DND-41 (cell line): ENCODE measurements at regions not wholly inside any gene's neighbourhood (a gene's known extent, or its start where the extent isn't known, plus 50 kb on each side); places are given as distances from the start of the nearest gene placed in this dataset.

Source experiments
- ATAC-seq: fragments of 200-7000 bp; cut with Tn5 transposase; 3 replicates; pipeline ENCODE4 v1.9.1; 2021; ENCODE audit warnings: low read depth; ENCODE audit not compliant: insufficient read depth
- DNase-seq: peaks from one replicate; pipeline ENCODE4 v3.0.0-alpha.2; 2020
- H2AFZ ChIP-seq: 2 replicates; pipeline ENCODE4 v1.6.0; 2012; ENCODE audit warnings: low read depth, low read length
- H3K27ac ChIP-seq: 2 replicates; pipeline ENCODE4 v1.5.1; 2012; ENCODE audit warnings: low read length, inconsistent platforms
- H3K27me3 ChIP-seq: fragments of 200-600 bp; sonication (generic); 2 replicates; pipeline ENCODE4 v1.6.0; 2012; ENCODE audit warnings: low read length, mild to moderate bottlenecking, inconsistent platforms; ENCODE audit not compliant: insufficient read depth, poor library complexity
- H3K36me3 ChIP-seq: 2 replicates; pipeline ENCODE4 v1.5.1; 2012; ENCODE audit warnings: low read length, inconsistent platforms; ENCODE audit not compliant: insufficient read depth
- H3K4me1 ChIP-seq: 2 replicates; pipeline ENCODE4 v1.5.1; 2012; ENCODE audit warnings: mild to moderate bottlenecking, low read length; ENCODE audit not compliant: insufficient read depth
- H3K4me2 ChIP-seq: 2 replicates; pipeline ENCODE4 v1.6.0; 2012; ENCODE audit warnings: mild to moderate bottlenecking, moderate library complexity, low read length, inconsistent platforms; ENCODE audit not compliant: insufficient read depth
- H3K4me3 ChIP-seq, 2 experiments: fragments of 200-600 bp in 1 of 2; shearing (Covaris generic) in 1 of 2; 2 replicates each; pipeline ENCODE4 v1.5.1; 2012 to 2016; ENCODE audit warnings: inconsistent platforms in 2 of 2, low read length in 2 of 2, mild to moderate bottlenecking in 2 of 2, low read depth in 1 of 2, moderate library complexity in 1 of 2
- H3K79me2 ChIP-seq: 2 replicates; pipeline ENCODE4 v1.6.0; 2012; ENCODE audit warnings: low read length, inconsistent platforms; ENCODE audit not compliant: insufficient read depth
- H3K9ac ChIP-seq: 2 replicates; pipeline ENCODE4 v1.6.0; 2012; ENCODE audit warnings: low read depth, mild to moderate bottlenecking, inconsistent platforms, low read length, moderate library complexity
- H3K9me3 ChIP-seq: 2 replicates; pipeline ENCODE4 v1.5.1; 2012; ENCODE audit warnings: low read length, moderate library complexity, mild to moderate bottlenecking, inconsistent platforms; ENCODE audit not compliant: insufficient read depth, severe bottlenecking
- H4K20me1 ChIP-seq: 2 replicates; pipeline ENCODE4 v1.6.0; 2012; ENCODE audit warnings: low read length; ENCODE audit not compliant: insufficient read depth
- EZH2 ChIP-seq: IDR thresholded peaks from 3 replicates; pipeline ENCODE4 v1.6.1; 2012; ENCODE audit warnings: borderline replicate concordance, low read depth, mild to moderate bottlenecking, moderate library complexity, low read length, inconsistent platforms; ENCODE audit not compliant: severe bottlenecking
- TF ChIP-seq, protein P1 (sequence below): IDR thresholded peaks from 2 replicates; pipeline ENCODE4 v1.5.1; 2012; ENCODE audit warnings: borderline replicate concordance, low read length, moderate library complexity, mild to moderate bottlenecking; ENCODE audit not compliant: poor library complexity, severe bottlenecking; ENCODE audit errors: extremely low read depth

DNA sequence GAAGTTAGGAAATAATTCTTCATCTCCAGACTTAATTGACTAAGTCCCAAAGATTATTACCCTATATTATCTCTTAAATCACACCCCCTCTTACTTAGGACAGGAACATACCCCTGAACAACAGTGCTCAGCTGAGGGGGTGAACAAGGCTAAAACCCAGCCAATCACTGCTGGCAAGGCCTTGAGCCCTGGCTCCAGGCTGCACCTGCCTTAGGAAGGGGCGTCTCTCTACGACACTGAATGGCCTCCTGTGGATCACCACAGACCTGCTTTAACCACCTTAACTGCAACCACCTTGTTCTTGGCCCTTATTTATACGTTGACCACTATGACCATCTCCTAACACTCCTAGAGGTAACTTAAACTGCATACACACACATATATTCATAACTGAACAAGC, 267.4 kb upstream of the THBS1 start:
- no peak overlapping the region for H3K9ac ChIP-seq
- DNase-seq (no peak), ATAC-seq (no peak)
- no peak overlapping the region for H3K27ac ChIP-seq
- no peak overlapping the region for H3K4me2 ChIP-seq
- H2AFZ ChIP-seq = no peak overlapping the region
- no peak overlapping the region for H3K4me3 ChIP-seq
- no peaks in the 10 kb centered on the region for H4K20me1 ChIP-seq
- H3K79me2 ChIP-seq = no peaks in the 10 kb centered on the region
- no peaks in the 10 kb centered on the region for H3K4me1 ChIP-seq
- no peaks in the 10 kb centered on the region for H3K36me3 ChIP-seq
- no peaks in the 10 kb centered on the region for H3K9me3 ChIP-seq
- TF ChIP-seq EZH2 = no peak
- TF ChIP-seq, protein P1, sequence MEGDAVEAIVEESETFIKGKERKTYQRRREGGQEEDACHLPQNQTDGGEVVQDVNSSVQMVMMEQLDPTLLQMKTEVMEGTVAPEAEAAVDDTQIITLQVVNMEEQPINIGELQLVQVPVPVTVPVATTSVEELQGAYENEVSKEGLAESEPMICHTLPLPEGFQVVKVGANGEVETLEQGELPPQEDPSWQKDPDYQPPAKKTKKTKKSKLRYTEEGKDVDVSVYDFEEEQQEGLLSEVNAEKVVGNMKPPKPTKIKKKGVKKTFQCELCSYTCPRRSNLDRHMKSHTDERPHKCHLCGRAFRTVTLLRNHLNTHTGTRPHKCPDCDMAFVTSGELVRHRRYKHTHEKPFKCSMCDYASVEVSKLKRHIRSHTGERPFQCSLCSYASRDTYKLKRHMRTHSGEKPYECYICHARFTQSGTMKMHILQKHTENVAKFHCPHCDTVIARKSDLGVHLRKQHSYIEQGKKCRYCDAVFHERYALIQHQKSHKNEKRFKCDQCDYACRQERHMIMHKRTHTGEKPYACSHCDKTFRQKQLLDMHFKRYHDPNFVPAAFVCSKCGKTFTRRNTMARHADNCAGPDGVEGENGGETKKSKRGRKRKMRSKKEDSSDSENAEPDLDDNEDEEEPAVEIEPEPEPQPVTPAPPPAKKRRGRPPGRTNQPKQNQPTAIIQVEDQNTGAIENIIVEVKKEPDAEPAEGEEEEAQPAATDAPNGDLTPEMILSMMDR = no peak
- peaks cover 4% of the 10 kb centered on the region for H3K27me3 ChIP-seq

DNA sequence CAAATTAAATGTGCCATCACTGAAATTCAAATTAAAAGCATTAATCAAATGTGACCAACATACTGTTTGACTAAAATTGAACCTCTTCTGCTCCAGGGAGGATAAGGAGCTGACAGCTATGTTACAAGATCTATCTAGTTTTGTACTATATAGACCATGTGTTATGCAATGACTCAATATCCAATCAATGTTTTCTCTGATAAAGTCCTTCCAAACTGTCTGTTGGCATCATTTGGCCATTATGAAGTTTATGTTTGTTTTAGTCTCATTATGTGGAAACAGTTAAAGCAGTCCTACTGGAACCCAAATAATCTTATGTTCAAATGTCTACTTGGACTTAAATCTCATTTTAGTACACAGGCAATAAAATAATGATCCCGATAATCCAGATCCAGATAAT, 267.0 kb upstream of the THBS1 start:
- H3K4me1 ChIP-seq = no peaks in the 10 kb centered on the region
- H4K20me1 ChIP-seq = no peaks in the 10 kb centered on the region
- no peaks in the 10 kb centered on the region for H3K36me3 ChIP-seq
- no peak overlapping the region for H3K4me2 ChIP-seq
- no peak for DNase-seq
- H3K9me3 ChIP-seq = no peaks in the 10 kb centered on the region
- no peak overlapping the region for H3K9ac ChIP-seq
- no peak overlapping the region for H2AFZ ChIP-seq
- ATAC-seq = no peak
- TF ChIP-seq, protein P1 = no peak
- no peak for TF ChIP-seq EZH2
- no peak overlapping the region for H3K27ac ChIP-seq
- H3K4me3 ChIP-seq = no peak overlapping the region
- H3K27me3 ChIP-seq = peaks cover 7% of the 10 kb centered on the region
- no peaks in the 10 kb centered on the region for H3K79me2 ChIP-seq

DNA sequence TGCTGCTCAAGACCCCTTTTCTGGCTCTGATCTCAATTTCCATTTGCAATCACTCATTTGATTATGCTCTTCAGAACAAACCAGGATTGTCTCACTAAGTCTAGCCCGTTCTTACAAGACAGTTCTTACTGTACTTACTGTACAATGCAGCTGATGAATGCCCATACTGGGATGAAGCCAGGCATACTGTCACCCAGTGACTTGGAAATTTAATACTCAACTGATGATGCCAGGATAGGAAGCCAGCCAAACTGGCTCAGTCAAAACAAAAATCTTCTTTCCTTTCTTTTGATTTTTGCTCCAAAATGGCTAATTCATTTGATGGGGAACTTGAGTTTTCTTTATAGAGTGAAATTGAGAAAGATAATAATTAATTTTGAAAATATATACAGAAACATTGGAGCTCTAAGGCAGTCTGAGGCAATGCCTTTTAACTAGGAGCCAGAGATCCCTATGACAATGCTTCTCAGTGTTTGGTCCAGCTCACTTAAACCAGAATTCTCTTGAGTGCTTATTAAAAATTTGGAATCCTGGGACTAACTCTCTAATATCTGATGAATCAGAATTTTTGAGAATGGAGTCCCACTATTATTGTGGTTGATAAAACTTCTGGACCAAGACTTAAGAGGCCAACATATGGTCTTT, 265.6 kb upstream of the THBS1 start:
- Histone ChIP-seq H2AFZ (no peak overlapping the region), H3K4me1 (no peaks in the 10 kb centered on the region), H3K27me3 (peaks cover 4% of the 10 kb centered on the region), H3K4me2 (no peak overlapping the region), H4K20me1 (no peaks in the 10 kb centered on the region), H3K79me2 (no peaks in the 10 kb centered on the region), H3K36me3 (no peaks in the 10 kb centered on the region), H3K9me3 (no peaks in the 10 kb centered on the region), H3K9ac (no peak overlapping the region), H3K27ac (no peak overlapping the region), H3K4me3 (no peak overlapping the region)
- no peak for ATAC-seq
- TF ChIP-seq EZH2 = no peak
- TF ChIP-seq, protein P1 = no peak
- DNase-seq = no peak
